ENCODE measurements at regions not wholly inside any gene's neighbourhood (a gene's known extent, or its start where the extent isn't known, plus 50 kb on each side); places are given as distances from the start of the nearest gene placed in this dataset.

- no peak for TF ChIP-seq CTCF (IDR thresholded peaks at IDR 0.05; ENCODE audit: low read depth, low read length)
- DNase-seq (ENCODE audit: extremely low read depth, low read depth): no peak
Measured at GRCh38 chr1:82837766-82838465, 1037.2 kb downstream of the ADGRL2 start.

GRCh38 chr1:82836973-82837680, 1036.4 kb downstream of the ADGRL2 start:
- DNase-seq (ENCODE audit: extremely low read depth, low read depth): no peak
- no peak for TF ChIP-seq CTCF (IDR thresholded peaks at IDR 0.05; ENCODE audit: low read depth, low read length)

GRCh38 chr1:82836213-82836972, 1035.7 kb downstream of the ADGRL2 start:
- DNase-seq (ENCODE audit: extremely low read depth, low read depth): no peak
- TF ChIP-seq CTCF (IDR thresholded peaks at IDR 0.05; ENCODE audit: low read depth, low read length): no peak

- no peak for TF ChIP-seq CTCF (IDR thresholded peaks at IDR 0.05; ENCODE audit: low read depth, low read length)
- DNase-seq (ENCODE audit: extremely low read depth, low read depth): no peak
Measured at GRCh38 chr1:82830690-82831380, 1030.1 kb downstream of the ADGRL2 start.

- no peak for TF ChIP-seq CTCF (IDR thresholded peaks at IDR 0.05; ENCODE audit: low read depth, low read length)
- DNase-seq (ENCODE audit: extremely low read depth, low read depth): no peak
Measured at GRCh38 chr1:82829527-82829926, 1028.8 kb downstream of the ADGRL2 start.

- no peak for TF ChIP-seq CTCF (IDR thresholded peaks at IDR 0.05; ENCODE audit: low read depth, low read length)
Measured at GRCh38 chr1:82823876-82824275, 1023.1 kb downstream of the ADGRL2 start.

More at GRCh38 chr1:82823876-82824275, 1023.1 kb downstream of the ADGRL2 start:
- DNase-seq (ENCODE audit: extremely low read depth, low read depth): no peak

Measured in AG09319 (cell line).